ENCODE measurements at regions not wholly inside any gene's neighbourhood (a gene's known extent, or its start where the extent isn't known, plus 50 kb on each side); places are given as distances from the start of the nearest gene placed in this dataset.

GRCh38 chr5:120306303-120306702 lies 157.8 kb upstream of the PRR16 start:
- no peak overlapping the region for H3K27ac ChIP-seq
- no peak overlapping the region for H3K4me3 ChIP-seq (ENCODE audit: low read depth, low read length)
- H3K9me3 ChIP-seq (ENCODE audit: severe bottlenecking), result no peaks in the 10 kb centered on the region
- no peaks in the 10 kb centered on the region for H3K36me3 ChIP-seq
- TF ChIP-seq, protein P1, sequence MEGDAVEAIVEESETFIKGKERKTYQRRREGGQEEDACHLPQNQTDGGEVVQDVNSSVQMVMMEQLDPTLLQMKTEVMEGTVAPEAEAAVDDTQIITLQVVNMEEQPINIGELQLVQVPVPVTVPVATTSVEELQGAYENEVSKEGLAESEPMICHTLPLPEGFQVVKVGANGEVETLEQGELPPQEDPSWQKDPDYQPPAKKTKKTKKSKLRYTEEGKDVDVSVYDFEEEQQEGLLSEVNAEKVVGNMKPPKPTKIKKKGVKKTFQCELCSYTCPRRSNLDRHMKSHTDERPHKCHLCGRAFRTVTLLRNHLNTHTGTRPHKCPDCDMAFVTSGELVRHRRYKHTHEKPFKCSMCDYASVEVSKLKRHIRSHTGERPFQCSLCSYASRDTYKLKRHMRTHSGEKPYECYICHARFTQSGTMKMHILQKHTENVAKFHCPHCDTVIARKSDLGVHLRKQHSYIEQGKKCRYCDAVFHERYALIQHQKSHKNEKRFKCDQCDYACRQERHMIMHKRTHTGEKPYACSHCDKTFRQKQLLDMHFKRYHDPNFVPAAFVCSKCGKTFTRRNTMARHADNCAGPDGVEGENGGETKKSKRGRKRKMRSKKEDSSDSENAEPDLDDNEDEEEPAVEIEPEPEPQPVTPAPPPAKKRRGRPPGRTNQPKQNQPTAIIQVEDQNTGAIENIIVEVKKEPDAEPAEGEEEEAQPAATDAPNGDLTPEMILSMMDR (IDR thresholded peaks at IDR 0.05; ENCODE audit: low read depth, low read length), result no peak
- no peaks in the 10 kb centered on the region for H3K27me3 ChIP-seq (ENCODE audit: insufficient read depth, low read depth, severe bottlenecking)
- no peak for DNase-seq

GRCh38 chr5:120314191-120314590 lies 149.9 kb upstream of the PRR16 start:
- no peak for DNase-seq
- TF ChIP-seq, protein P1 (IDR thresholded peaks at IDR 0.05; ENCODE audit: low read depth, low read length), result no peak
- H3K27me3 ChIP-seq (ENCODE audit: insufficient read depth, low read depth, severe bottlenecking), result no peaks in the 10 kb centered on the region
- no peaks in the 10 kb centered on the region for H3K9me3 ChIP-seq (ENCODE audit: severe bottlenecking)
- H3K27ac ChIP-seq, result no peak overlapping the region
- no peak overlapping the region for H3K4me3 ChIP-seq (ENCODE audit: low read depth, low read length)
- no peaks in the 10 kb centered on the region for H3K36me3 ChIP-seq

DNA sequence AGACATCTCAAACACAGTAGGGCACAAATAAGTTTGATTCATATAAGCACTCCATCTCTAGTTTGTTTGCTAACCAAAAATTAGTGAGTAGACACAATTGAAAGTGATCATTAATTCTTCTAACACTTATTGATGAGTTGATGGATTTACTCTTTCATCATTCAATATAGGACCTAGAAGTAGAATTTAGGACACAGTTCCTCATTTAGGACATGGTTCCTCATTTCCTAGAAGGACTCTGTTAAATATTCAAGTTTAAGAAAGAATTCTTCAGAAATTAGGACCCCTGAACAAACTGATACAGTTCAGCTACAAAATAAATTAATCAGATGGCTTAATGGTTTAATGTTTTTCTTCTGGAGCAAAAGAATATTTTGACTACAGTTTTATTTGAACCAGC lies 143.5 kb upstream of the PRR16 start:
- H3K27ac ChIP-seq, result no peak overlapping the region
- TF ChIP-seq, protein P1 (IDR thresholded peaks at IDR 0.05; ENCODE audit: low read depth, low read length), result no peak
- no peaks in the 10 kb centered on the region for H3K27me3 ChIP-seq (ENCODE audit: insufficient read depth, low read depth, severe bottlenecking)

GRCh38 chr5:120326651-120327050 lies 137.4 kb upstream of the PRR16 start:
- DNase-seq, result no peak
- Histone ChIP-seq H3K4me3 (ENCODE audit: low read depth, low read length) (no peak overlapping the region), H3K9me3 (ENCODE audit: severe bottlenecking) (no peaks in the 10 kb centered on the region), H3K27ac (no peak overlapping the region), H3K27me3 (ENCODE audit: insufficient read depth, low read depth, severe bottlenecking) (no peaks in the 10 kb centered on the region), H3K36me3 (no peaks in the 10 kb centered on the region)
- TF ChIP-seq, protein P1 (IDR thresholded peaks at IDR 0.05; ENCODE audit: low read depth, low read length), result no peak

More for the DNA sequence above, 143.5 kb upstream of the PRR16 start:
- H3K36me3 ChIP-seq, result no peaks in the 10 kb centered on the region
- no peak overlapping the region for H3K4me3 ChIP-seq (ENCODE audit: low read depth, low read length)
- H3K9me3 ChIP-seq (ENCODE audit: severe bottlenecking), result no peaks in the 10 kb centered on the region
- DNase-seq, result no peak

DNA sequence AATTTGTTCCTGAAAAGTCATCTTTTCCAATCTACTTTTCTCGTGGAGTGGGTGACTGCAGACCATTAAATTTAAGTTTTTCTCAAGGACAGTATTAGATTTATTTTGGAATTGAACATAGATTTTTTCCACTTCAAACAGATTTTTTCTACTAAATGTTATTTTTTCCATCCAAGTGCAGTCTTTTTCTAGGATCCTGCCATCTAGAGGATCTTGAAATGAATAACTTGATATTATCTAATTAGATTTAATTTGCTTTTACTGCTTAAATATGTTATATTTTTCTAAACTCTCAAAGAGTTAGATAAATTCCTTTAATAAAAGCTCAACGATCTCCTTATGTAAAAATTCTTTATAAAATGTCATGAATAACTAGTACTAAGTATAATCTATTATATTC lies 136.9 kb upstream of the PRR16 start:
- TF ChIP-seq, protein P1 (IDR thresholded peaks at IDR 0.05; ENCODE audit: low read depth, low read length), result no peak
- DNase-seq, result no peak
- no peaks in the 10 kb centered on the region for H3K9me3 ChIP-seq (ENCODE audit: severe bottlenecking)
- no peaks in the 10 kb centered on the region for H3K36me3 ChIP-seq
- no peak overlapping the region for H3K4me3 ChIP-seq (ENCODE audit: low read depth, low read length)
- no peak overlapping the region for H3K27ac ChIP-seq
- no peaks in the 10 kb centered on the region for H3K27me3 ChIP-seq (ENCODE audit: insufficient read depth, low read depth, severe bottlenecking)

- Histone ChIP-seq H3K9me3 (ENCODE audit: severe bottlenecking) (no peaks in the 10 kb centered on the region), H3K4me3 (ENCODE audit: low read depth, low read length) (no peak overlapping the region), H3K36me3 (no peaks in the 10 kb centered on the region), H3K27me3 (ENCODE audit: insufficient read depth, low read depth, severe bottlenecking) (no peaks in the 10 kb centered on the region), H3K27ac (no peak overlapping the region)
- TF ChIP-seq, protein P1 (IDR thresholded peaks at IDR 0.05; ENCODE audit: low read depth, low read length), result no peak
- DNase-seq, result no peak
Observed at GRCh38 chr5:120329095-120329494, 135.0 kb upstream of the PRR16 start.

Data from WERI-Rb-1 (cell line).